HG02943 (cell line): ENCODE measurements at regions not wholly inside any gene's neighbourhood (a gene's known extent, or its start where the extent isn't known, plus 50 kb on each side); places are given as distances from the start of the nearest gene placed in this dataset.
"Not testable (repeated sequence)": the region's sequence is repeated elsewhere in the genome, so short reads cannot be mapped to it uniquely, and the experiment has no call there.

ENCODE experiments used
- ATAC-seq: cut with Tn5 transposase; IDR thresholded peaks from one replicate; pipeline ENCODE4 v1.9.1; 2021; ENCODE audit warnings: mild to moderate bottlenecking, low read depth, moderate library complexity; ENCODE audit not compliant: unreplicated experiment

- ATAC-seq, result no peak
These were observed 164.3 kb upstream of the SETMAR start for GRCh38 chr3:4138786-4139431.

GRCh38 chr3:4139462-4140140 is 163.6 kb upstream of the SETMAR start:
- ATAC-seq, result no peak

GRCh38 chr3:4140921-4141320 is 162.2 kb upstream of the SETMAR start:
- ATAC-seq, result no peak

- ATAC-seq, result no peak
These were observed 155.5 kb upstream of the SETMAR start for GRCh38 chr3:4147556-4148118.

GRCh38 chr3:4149296-4149695 is 153.9 kb upstream of the SETMAR start:
- no peak for ATAC-seq

- ATAC-seq, result no peak
These were observed 152.4 kb upstream of the SETMAR start for GRCh38 chr3:4150816-4151215.

GRCh38 chr3:4151859-4152258 is 151.3 kb upstream of the SETMAR start:
- ATAC-seq, result no peak

- ATAC-seq, result no peak
These were observed 149.4 kb upstream of the SETMAR start for GRCh38 chr3:4153771-4154170.

- ATAC-seq, result no peak
These were observed 144.8 kb upstream of the SETMAR start for GRCh38 chr3:4158329-4158728.

GRCh38 chr3:4162096-4162495 is 141.1 kb upstream of the SETMAR start:
- ATAC-seq, result no peak

- no peak for ATAC-seq
These were observed 140.2 kb upstream of the SETMAR start for GRCh38 chr3:4163011-4163410.

GRCh38 chr3:4166540-4166939 is 136.6 kb upstream of the SETMAR start:
- ATAC-seq, result no peak

GRCh38 chr3:4167230-4167629 is 135.9 kb upstream of the SETMAR start:
- not testable (repeated sequence) for ATAC-seq

- ATAC-seq, result no peak
These were observed 128.4 kb upstream of the SETMAR start for GRCh38 chr3:4174791-4175190.

GRCh38 chr3:4191971-4192370 is 111.2 kb upstream of the SETMAR start:
- ATAC-seq, result no peak

GRCh38 chr3:4195006-4195405 is 108.2 kb upstream of the SETMAR start:
- ATAC-seq, result no peak

GRCh38 chr3:4196506-4197147 is 106.5 kb upstream of the SETMAR start:
- ATAC-seq, result no peak

GRCh38 chr3:4197670-4198069 is 105.5 kb upstream of the SETMAR start:
- no peak for ATAC-seq

- ATAC-seq, result no peak
These were observed 104.7 kb upstream of the SETMAR start for GRCh38 chr3:4198491-4198890.

GRCh38 chr3:4204776-4205175 is 98.4 kb upstream of the SETMAR start:
- ATAC-seq, result not testable (repeated sequence)

GRCh38 chr3:4207672-4208071 is 95.5 kb upstream of the SETMAR start:
- ATAC-seq, result no peak

- ATAC-seq, result no peak
These were observed 94.6 kb upstream of the SETMAR start for GRCh38 chr3:4208556-4208955.
